ENCODE measurements at regions not wholly inside any gene's neighbourhood (a gene's known extent, or its start where the extent isn't known, plus 50 kb on each side); places are given as distances from the start of the nearest gene placed in this dataset.

DNA sequence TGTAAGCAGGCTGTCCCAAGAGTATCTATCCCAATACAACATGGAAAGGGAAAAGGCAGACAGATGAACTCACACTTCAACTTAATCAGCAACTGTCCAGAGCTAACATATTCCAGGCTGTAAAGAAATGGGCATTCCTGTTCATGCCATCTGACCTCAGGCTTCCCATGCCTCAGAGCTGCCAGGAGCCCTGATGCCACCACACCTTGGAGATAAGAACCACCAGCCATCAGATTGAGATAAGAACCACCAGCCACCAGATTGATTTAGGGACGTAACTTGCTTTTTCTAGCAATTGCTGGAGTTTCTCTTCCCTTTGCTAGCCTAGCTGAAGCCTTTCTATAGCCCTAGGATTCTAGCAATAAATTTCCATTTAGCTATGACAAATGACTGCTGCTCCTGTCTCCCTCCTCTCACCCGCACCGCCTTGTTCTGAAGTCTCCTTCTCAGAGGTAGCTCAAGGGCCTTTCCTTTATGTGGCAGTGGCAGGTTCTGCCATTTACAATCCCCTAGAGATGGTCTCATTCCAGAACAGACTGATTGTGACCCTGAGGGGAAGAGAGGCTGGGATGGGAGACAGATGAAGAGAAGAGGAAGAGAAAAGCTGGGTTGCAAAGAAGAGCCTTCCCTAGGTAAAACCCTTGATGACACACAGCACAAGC is 88.0 kb upstream of the CTTNBP2NL start:
- Histone ChIP-seq H3K27me3 (ENCODE audit: control insufficient read depth in 3 of 3, insufficient read depth in 3 of 3, low read length in 2 of 3) (peaks cover 0 to 9% (median 2%) of the 10 kb centered on the region in 3 donors), H3K4me3 (no peak overlapping the region), H3K9ac (ENCODE audit: insufficient read depth in 1 of 2, low read length in 2 of 2) (no peak overlapping the region), H3K27ac (ENCODE audit: low read depth in 1 of 2, low read length in 1 of 2) (no peak overlapping the region), H3K9me3 (ENCODE audit: control insufficient read depth in 4 of 4, insufficient read depth in 3 of 4, low read length in 3 of 4) (peaks cover 0 to 2% (median 0%) of the 10 kb centered on the region in 4 donors), H3K36me3 (ENCODE audit: control insufficient read depth in 4 of 4, insufficient read depth in 4 of 4, low read length in 4 of 4) (no peaks in the 10 kb centered on the region), H3K4me1 (ENCODE audit: control insufficient read depth in 5 of 5, insufficient read depth in 5 of 5, low read length in 5 of 5) (peaks cover 0 to 13% (median 0%) of the 10 kb centered on the region in 5 donors)
- TF ChIP-seq, protein P1, sequence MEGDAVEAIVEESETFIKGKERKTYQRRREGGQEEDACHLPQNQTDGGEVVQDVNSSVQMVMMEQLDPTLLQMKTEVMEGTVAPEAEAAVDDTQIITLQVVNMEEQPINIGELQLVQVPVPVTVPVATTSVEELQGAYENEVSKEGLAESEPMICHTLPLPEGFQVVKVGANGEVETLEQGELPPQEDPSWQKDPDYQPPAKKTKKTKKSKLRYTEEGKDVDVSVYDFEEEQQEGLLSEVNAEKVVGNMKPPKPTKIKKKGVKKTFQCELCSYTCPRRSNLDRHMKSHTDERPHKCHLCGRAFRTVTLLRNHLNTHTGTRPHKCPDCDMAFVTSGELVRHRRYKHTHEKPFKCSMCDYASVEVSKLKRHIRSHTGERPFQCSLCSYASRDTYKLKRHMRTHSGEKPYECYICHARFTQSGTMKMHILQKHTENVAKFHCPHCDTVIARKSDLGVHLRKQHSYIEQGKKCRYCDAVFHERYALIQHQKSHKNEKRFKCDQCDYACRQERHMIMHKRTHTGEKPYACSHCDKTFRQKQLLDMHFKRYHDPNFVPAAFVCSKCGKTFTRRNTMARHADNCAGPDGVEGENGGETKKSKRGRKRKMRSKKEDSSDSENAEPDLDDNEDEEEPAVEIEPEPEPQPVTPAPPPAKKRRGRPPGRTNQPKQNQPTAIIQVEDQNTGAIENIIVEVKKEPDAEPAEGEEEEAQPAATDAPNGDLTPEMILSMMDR (IDR thresholded peaks at IDR 0.05; ENCODE audit: control extremely low read depth, extremely low read depth) = no peak
- WGBS, 2 donors = 76 to 89% methylated on average over 3 of the region's 3 CpGs
- no peak for DNase-seq
- no peak for ATAC-seq (ENCODE audit: insufficient read depth, low FRiP score)

DNA sequence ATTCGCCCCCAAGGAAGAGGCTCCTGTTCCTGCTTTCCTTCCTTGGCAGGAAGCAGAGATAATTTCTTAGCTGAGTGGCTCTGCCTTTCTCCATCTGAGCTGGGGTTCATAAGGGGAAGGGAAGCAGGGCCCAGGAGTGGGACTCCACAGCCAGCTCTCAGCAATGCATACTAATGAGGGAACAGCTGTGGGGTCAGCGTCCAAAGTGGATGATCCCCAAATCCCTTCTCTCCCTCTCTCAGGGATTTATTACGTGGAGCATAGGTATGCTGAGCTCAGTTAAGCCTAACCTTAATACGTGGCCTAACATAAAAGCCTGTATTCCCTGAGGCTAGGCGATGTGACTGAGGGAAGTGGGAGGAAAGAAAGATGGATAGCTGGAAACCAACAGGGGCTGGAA is 87.3 kb upstream of the CTTNBP2NL start:
- TF ChIP-seq, protein P1 (IDR thresholded peaks at IDR 0.05; ENCODE audit: control extremely low read depth, extremely low read depth) = no peak
- no peak overlapping the region for H3K27ac ChIP-seq (ENCODE audit: low read depth in 1 of 2, low read length in 1 of 2)
- H3K4me3 ChIP-seq = no peak overlapping the region
- H3K4me1 ChIP-seq (ENCODE audit: control insufficient read depth in 5 of 5, insufficient read depth in 5 of 5, low read length in 5 of 5) = peaks cover 0 to 13% (median 0%) of the 10 kb centered on the region in 5 donors
- H3K9ac ChIP-seq (ENCODE audit: insufficient read depth in 1 of 2, low read length in 2 of 2) = no peak overlapping the region
- peaks cover 0 to 9% (median 0%) of the 10 kb centered on the region in 3 donors for H3K27me3 ChIP-seq (ENCODE audit: control insufficient read depth in 3 of 3, insufficient read depth in 3 of 3, low read length in 2 of 3)
- no peaks in the 10 kb centered on the region for H3K36me3 ChIP-seq (ENCODE audit: control insufficient read depth in 4 of 4, insufficient read depth in 4 of 4, low read length in 4 of 4)
- DNase-seq (no peak), ATAC-seq (ENCODE audit: insufficient read depth, low FRiP score) (no peak)
- WGBS, 2 donors = 78 to 79% methylated on average over 5 of the region's 5 CpGs
- peaks cover 0 to 2% (median 0%) of the 10 kb centered on the region in 4 donors for H3K9me3 ChIP-seq (ENCODE audit: control insufficient read depth in 4 of 4, insufficient read depth in 3 of 4, low read length in 3 of 4)

DNA sequence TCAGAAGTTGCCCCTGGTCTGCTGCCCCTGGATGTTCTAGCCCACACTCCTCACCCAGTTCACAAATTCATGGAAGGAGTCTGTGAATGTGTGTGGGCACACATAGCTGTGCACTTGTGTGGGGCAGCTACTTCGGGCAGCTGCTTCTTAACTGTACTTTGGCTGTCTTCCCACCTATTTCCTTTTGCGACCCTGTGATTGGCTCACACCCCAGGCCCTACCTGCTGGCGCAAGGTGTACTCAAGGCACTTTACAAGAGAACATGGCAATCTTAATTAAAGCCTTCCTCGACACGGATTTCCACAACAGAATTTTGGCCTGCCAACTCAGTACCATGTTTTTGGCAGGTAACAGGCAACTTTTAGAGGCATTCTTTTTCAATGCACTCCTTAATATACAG is 86.5 kb upstream of the CTTNBP2NL start:
- DNase-seq (peak in 2 of 3 donors; percentile 27 to 47), ATAC-seq (ENCODE audit: insufficient read depth, low FRiP score) (no peak)
- TF ChIP-seq, protein P1 (IDR thresholded peaks at IDR 0.05; ENCODE audit: control extremely low read depth, extremely low read depth) = no peak

More for the DNA sequence above, 86.5 kb upstream of the CTTNBP2NL start:
- Histone ChIP-seq H3K27ac (ENCODE audit: low read depth in 1 of 2, low read length in 1 of 2) (no peak overlapping the region), H3K27me3 (ENCODE audit: control insufficient read depth in 3 of 3, insufficient read depth in 3 of 3, low read length in 2 of 3) (peaks cover 0 to 9% (median 0%) of the 10 kb centered on the region in 3 donors), H3K9me3 (ENCODE audit: control insufficient read depth in 4 of 4, insufficient read depth in 3 of 4, low read length in 3 of 4) (peaks cover 0 to 2% (median 0%) of the 10 kb centered on the region in 4 donors), H3K4me1 (ENCODE audit: control insufficient read depth in 5 of 5, insufficient read depth in 5 of 5, low read length in 5 of 5) (peaks cover 0 to 13% (median 0%) of the 10 kb centered on the region in 5 donors), H3K9ac (ENCODE audit: insufficient read depth in 1 of 2, low read length in 2 of 2) (no peak overlapping the region), H3K4me3 (no peak overlapping the region), H3K36me3 (ENCODE audit: control insufficient read depth in 4 of 4, insufficient read depth in 4 of 4, low read length in 4 of 4) (no peaks in the 10 kb centered on the region)
- 67 to 75% methylated on average over 5 of the region's 5 CpGs for WGBS, 2 donors
